Gastrocnemius medialis (tissue), 4 donors: ENCODE measurements at regions not wholly inside any gene's neighbourhood (a gene's known extent, or its start where the extent isn't known, plus 50 kb on each side); places are given as distances from the start of the nearest gene placed in this dataset.
"Not testable (repeated sequence)": the region's sequence is repeated elsewhere in the genome, so short reads cannot be mapped to it uniquely, and the experiment has no call there.

Experiments
- ATAC-seq, 2 donors: fragments of 150-250 bp; one replicate each; pipeline ENCODE4 v1.9.1; 2016
- DNase-seq, 2 donors: peaks; one replicate each; pipeline ENCODE4 v3.0.0-alpha.2; 2019
- H3K27ac ChIP-seq, 4 donors: fragments of 200-600 bp; sonication (generic); 1 replicate in 1 of 4; 2 replicates in 3 of 4; pipeline ENCODE4 v1.5.1; 2016 to 2018; ENCODE audit warnings: mild to moderate bottlenecking in 2 of 4, moderate library complexity in 1 of 4
- H3K27me3 ChIP-seq, 3 donors: fragments of 200-600 bp; sonication (generic) in 2 of 3; 1 replicate in 1 of 3; 2 replicates in 2 of 3; pipeline versions ENCODE4 v1.5.1 to v1.6.0; 2016 to 2019; ENCODE audit warnings: mild to moderate bottlenecking in 1 of 3, moderate library complexity in 1 of 3
- H3K36me3 ChIP-seq, 2 donors: fragments of 200-600 bp; sonication (generic) in 1 of 2; one replicate each; pipeline ENCODE4 v1.5.1; 2017 to 2018
- H3K4me1 ChIP-seq, 2 donors: fragments of 200-600 bp; sonication (generic) in 1 of 2; one replicate each; pipeline ENCODE4 v1.5.1; 2016 to 2017; ENCODE audit warnings: mild to moderate bottlenecking in 2 of 2
- H3K4me3 ChIP-seq, 4 donors: fragments of 200-600 bp; sonication (generic) in 3 of 4; 1 replicate in 1 of 4; 2 replicates in 3 of 4; pipeline ENCODE4 v1.5.1; 2016 to 2019; ENCODE audit warnings: mild to moderate bottlenecking in 2 of 4
- H3K9me3 ChIP-seq, 3 donors: fragments of 200-600 bp; sonication (generic) in 2 of 3; 1 replicate in 1 of 3; 2 replicates in 2 of 3; pipeline ENCODE4 v1.5.1; 2016 to 2019
- CTCF ChIP-seq, 5 experiments: fragments of 450-650 bp in 3 of 5; fragments of 200-600 bp in 2 of 5; sonication (generic) in 2 of 5; IDR thresholded peaks in 4 of 5; conservative IDR thresholded peaks in 1 of 5; 1 replicate in 4 of 5; 2 replicates in 1 of 5; pipeline ENCODE4 v1.5.1; 2016 to 2019; ENCODE audit warnings: antibody characterized with exemption in 5 of 5, mild to moderate bottlenecking in 3 of 5, moderate library complexity in 3 of 5
- POLR2A ChIP-seq, 2 donors: fragments of 450-650 bp; IDR thresholded peaks; one replicate each; pipeline ENCODE4 v1.6.1; 2017; ENCODE audit warnings: antibody characterized with exemption in 2 of 2, mild to moderate bottlenecking in 2 of 2, moderate library complexity in 2 of 2
- in situ Hi-C, 4 donors: fragments of 200-750 bp; cut with MboI; loops; one replicate each; pipeline versions ENCODE4 v1.15.0 to v1.8.0; 2017; ENCODE audit warnings: low sequenced_read_pairs in 4 of 4
- intact Hi-C: fragments of 100-400 bp; cut with DNase I; formaldehyde crosslinking; loops from one replicate; pipeline ENCODE4 v1.15.1; 2023; ENCODE audit warnings: low total_unique reads

- no peak for TF ChIP-seq POLR2A (IDR thresholded peaks at IDR 0.05)
- TF ChIP-seq CTCF (IDR thresholded peaks at IDR 0.05 in 4 of 5, conservative IDR thresholded peaks at IDR 0.05 in 1 of 5) = no peak
- intact Hi-C loops = no loop called here
- Histone ChIP-seq H3K4me3 (no peak overlapping the region), H3K36me3 (no peaks in the 10 kb centered on the region), H3K9me3 (no peaks in the 10 kb centered on the region), H3K27me3 (no peaks in the 10 kb centered on the region), H3K27ac (no peak overlapping the region), H3K4me1 (no peaks in the 10 kb centered on the region)
- ATAC-seq (no peak), DNase-seq (no peak)
- in situ Hi-C loops = no loop called here
Measured at GRCh38 chr9:30605936-30606335, 1778.5 kb upstream of the ACO1 start.

- TF ChIP-seq CTCF (IDR thresholded peaks at IDR 0.05 in 4 of 5, conservative IDR thresholded peaks at IDR 0.05 in 1 of 5) = no peak
- TF ChIP-seq POLR2A (IDR thresholded peaks at IDR 0.05) = no peak
- intact Hi-C loops = no loop called here
- no peaks in the 10 kb centered on the region for H3K4me1 ChIP-seq
- DNase-seq (no peak), ATAC-seq (no peak)
- H3K36me3 ChIP-seq = no peaks in the 10 kb centered on the region
- H3K27me3 ChIP-seq = no peaks in the 10 kb centered on the region
- in situ Hi-C loops = no loop called here
- H3K9me3 ChIP-seq = no peaks in the 10 kb centered on the region
- H3K4me3 ChIP-seq = no peak overlapping the region
- H3K27ac ChIP-seq = no peak overlapping the region
Measured at GRCh38 chr9:30609713-30610112, 1774.7 kb upstream of the ACO1 start.

- H3K27me3 ChIP-seq, in situ Hi-C loops, DNase-seq, H3K27ac ChIP-seq, ATAC-seq, H3K9me3 ChIP-seq, H3K36me3 ChIP-seq, H3K4me1 ChIP-seq, H3K4me3 ChIP-seq, intact Hi-C loops: not testable (repeated sequence)
Measured at GRCh38 chr9:30616782-30617181, 1767.7 kb upstream of the ACO1 start.

GRCh38 chr9:30622561-30622960, 1761.9 kb upstream of the ACO1 start:
- in situ Hi-C loops (no loop called here), intact Hi-C loops (no loop called here)
- ATAC-seq (no peak), DNase-seq (no peak)
- Histone ChIP-seq H3K36me3 (no peaks in the 10 kb centered on the region), H3K9me3 (no peaks in the 10 kb centered on the region), H3K4me1 (no peaks in the 10 kb centered on the region), H3K27me3 (no peaks in the 10 kb centered on the region), H3K4me3 (no peak overlapping the region), H3K27ac (no peak overlapping the region)
- TF ChIP-seq POLR2A (IDR thresholded peaks at IDR 0.05) = no peak
- TF ChIP-seq CTCF (IDR thresholded peaks at IDR 0.05 in 4 of 5, conservative IDR thresholded peaks at IDR 0.05 in 1 of 5) = no peak

- no peak for ATAC-seq
Measured at GRCh38 chr9:30628915-30629567, 1755.4 kb upstream of the ACO1 start.

More at GRCh38 chr9:30628915-30629567, 1755.4 kb upstream of the ACO1 start:
- no peak for DNase-seq
- intact Hi-C loops = no loop called here
- in situ Hi-C loops = loop anchor here in 2 of 4 donors (25.0 kb wide), 2 partner anchors 108 to 342 kb away; no protein-coding TSS in a partner anchor
- no peaks in the 10 kb centered on the region for H3K36me3 ChIP-seq
- no peaks in the 10 kb centered on the region for H3K9me3 ChIP-seq
- no peaks in the 10 kb centered on the region for H3K27me3 ChIP-seq
- no peaks in the 10 kb centered on the region for H3K4me1 ChIP-seq
- H3K4me3 ChIP-seq = no peak overlapping the region
- no peak overlapping the region for H3K27ac ChIP-seq
- no peak for TF ChIP-seq CTCF (IDR thresholded peaks at IDR 0.05 in 4 of 5, conservative IDR thresholded peaks at IDR 0.05 in 1 of 5)
- no peak for TF ChIP-seq POLR2A (IDR thresholded peaks at IDR 0.05)
